GM21825 (cell line): ENCODE measurements at regions not wholly inside any gene's neighbourhood (a gene's known extent, or its start where the extent isn't known, plus 50 kb on each side); places are given as distances from the start of the nearest gene placed in this dataset.
"Not testable (repeated sequence)": the region's sequence is repeated elsewhere in the genome, so short reads cannot be mapped to it uniquely, and the experiment has no call there.

Source experiments
- ATAC-seq: cut with Tn5 transposase; IDR thresholded peaks from one replicate; pipeline ENCODE4 v1.9.1; 2021; ENCODE audit warnings: mild to moderate bottlenecking, moderate library complexity; ENCODE audit not compliant: unreplicated experiment

DNA sequence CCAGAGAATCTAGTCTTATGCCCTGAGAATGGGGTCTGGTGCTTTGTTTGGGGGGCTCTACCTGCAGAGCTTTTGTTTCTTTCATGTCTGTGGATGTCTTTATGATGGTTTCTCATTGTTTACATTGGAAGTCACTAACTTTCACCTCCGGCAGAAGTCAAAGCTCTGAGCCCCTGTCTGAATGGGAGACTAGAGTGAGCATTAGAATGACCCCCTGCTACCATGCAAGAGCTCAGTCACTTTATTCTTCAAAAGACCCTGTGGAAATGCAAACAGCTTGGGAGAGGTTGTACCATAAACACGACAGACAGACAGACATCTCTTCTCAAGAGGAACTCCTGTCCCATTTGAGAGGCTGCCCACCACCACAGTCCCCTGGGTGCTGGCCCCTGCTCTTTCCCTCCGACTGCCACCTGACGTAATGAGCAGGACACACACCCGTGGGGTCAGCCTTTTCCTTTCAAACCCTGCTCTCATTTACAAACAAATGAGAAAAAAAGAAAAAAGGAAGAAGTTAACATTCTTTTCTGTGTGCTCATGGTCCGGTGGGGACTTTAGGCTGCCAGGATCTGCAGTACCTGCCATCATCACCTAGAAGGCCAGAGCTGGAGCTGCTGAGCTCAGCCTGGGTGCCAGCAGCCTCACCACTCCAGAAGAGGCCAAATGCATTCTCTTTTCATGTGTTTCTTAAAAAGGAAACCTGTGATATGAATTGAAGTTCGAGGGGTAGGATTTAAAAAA, 91.6 kb downstream of the FZD1 start:
- no peak for ATAC-seq

DNA sequence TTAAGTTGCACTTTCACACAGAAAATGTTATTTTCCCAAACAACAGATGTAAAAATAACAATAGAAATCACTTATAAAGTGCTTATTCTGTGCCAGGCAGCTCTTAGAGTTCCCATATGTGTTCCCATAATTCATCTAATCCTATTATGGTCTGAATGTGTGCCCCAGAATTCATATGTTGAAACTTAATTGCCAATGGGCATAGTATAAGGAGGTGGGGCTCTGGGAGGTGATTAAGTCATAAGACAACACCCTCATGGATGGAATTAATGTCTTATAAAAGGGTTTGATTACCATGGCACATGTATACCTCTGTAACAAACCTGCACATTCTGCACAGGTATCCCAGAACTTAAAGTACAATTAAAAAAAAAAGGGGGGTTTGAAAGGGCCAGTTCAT, 92.7 kb downstream of the FZD1 start:
- no peak for ATAC-seq

GRCh38 chr7:91357379-91357778, 93.1 kb downstream of the FZD1 start:
- no peak for ATAC-seq

- no peak for ATAC-seq
Observed at GRCh38 chr7:91357901-91358300, 93.7 kb downstream of the FZD1 start.

DNA sequence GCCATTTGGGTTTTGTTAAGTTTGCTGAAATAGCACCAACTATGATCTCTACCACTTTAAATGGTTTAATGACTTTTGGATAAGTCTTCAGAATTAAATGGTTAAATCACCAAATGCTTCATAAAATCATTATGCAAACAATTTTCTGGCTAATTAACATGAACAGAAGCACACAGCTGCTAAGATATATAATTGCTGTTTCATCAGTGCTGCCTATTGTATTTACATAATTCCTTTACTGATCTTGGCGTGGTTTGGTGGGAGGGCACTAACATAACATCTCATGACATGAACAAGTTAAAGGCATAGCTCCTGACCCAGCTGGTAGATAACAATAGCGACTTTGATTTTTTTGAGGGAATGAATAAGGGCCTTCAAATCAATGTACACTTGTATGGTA, 94.1 kb downstream of the FZD1 start:
- no peak for ATAC-seq

- not testable (repeated sequence) for ATAC-seq
Observed at GRCh38 chr7:91365097-91365496, 100.9 kb downstream of the FZD1 start.

GRCh38 chr7:91366091-91366490, 101.9 kb downstream of the FZD1 start:
- no peak for ATAC-seq

DNA sequence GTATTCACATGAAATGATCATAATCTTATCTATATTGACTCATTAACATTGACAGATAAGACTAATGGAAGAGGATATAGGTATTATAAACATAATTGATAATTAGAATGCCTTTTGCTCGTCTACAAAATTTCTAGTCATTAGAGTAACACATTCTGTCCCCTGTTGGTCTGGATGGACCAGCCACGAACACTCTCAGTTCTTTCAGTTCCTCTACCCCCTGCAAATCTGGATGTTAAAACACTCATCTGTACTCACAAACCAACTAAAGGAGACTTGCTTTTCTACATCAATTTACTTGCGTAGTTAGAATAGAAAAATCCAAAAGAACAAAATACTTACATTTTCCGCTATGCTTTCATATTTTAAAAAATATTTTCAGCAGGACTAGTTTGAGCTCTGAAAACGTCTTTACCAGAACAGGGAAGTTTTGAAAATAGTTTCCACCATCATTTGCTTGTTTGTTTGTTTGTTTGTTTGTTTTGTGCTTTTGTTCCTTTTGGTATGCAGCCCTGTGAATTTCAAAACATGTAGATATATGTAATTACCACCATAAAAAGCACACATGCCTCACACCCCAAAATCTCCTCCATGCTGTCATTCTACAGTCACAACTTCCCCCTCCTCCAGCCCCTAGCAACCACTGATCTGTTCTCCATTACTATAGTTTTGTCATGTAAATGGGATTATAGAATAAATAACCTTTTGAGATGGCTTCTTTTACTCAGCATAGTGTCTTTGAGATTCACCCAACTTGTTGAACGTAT, 103.8 kb downstream of the FZD1 start:
- no peak for ATAC-seq

DNA sequence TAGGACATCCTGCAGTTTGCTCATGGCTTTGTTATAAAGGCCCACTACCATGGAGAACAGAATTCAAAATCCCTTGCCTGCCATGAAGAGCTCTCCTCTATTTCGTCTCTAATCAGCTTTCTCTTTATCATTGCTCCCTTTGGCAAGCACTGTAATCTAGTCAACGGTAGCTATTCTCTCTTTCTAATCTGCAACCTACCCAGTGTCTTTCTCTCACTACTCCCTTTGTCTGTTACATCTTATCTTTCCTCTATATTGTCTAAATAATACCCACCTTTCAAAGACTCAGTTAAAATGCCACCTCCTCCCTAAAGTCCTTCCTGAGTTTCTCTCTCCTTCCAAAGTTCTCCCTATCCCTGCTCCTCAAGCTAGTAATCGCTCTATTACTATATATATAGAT, 108.1 kb downstream of the FZD1 start:
- no peak for ATAC-seq

DNA sequence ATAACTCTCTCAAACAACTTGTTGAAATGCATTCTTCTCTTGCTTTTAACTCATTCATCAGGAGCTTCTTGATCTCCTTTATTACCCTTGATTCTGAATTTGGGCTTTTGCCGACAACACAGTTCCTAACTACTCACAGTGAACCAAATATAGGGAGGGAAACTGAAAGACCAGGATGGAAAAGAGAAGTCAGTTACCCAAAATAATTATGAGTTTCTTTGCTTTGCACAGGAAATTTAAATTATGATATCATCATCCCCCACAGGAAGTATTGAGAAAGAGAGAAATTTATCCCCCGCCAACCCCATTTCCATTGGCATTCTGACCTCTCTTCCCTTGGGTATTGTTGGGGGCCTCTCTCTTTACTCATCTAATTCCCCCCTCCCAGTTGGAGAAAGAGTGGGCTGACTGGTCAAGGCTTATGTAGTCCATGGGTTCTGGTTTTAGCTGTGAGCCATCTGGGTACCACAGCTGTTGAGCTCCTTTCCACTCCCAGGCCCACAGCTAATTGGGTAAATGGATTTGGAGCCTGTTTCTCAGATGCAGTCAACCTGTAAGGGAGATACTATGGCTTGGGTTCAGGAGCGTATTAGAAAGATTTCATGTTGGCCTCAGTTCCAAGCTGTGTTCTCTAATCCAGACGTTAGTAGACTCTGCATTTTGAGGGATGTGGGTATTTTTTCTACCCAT, 109.0 kb downstream of the FZD1 start:
- no peak for ATAC-seq

DNA sequence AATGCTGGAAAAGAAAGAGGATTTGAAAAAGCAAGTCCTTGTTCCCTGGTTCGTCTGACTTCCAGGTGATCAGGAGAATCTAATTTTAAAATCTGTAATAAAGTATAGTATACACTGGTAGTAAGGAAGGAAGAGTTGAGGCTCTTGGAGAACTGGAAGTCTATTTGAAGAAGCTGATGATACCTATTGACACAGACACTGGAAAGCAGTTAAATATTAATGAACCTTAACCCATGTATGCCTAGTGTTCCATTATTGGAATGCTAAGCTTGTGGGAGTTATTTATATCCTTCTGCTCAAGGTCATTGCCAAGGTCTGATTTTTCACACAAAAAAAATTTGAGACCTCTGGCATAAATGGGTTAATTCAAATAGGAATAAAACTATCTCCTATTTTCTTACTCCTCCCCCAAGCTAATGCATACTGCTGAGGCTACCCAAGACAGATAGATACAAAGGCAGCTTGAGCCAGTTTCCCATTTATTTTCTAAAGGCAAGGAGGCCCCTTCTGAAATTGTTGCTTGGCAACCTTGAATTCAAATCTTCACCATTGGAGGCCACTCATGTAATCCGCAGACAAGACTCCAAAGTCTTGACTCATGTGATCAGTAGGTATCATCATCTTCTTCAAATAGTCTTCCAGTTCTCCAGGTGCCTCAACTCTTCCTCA, 110.2 kb downstream of the FZD1 start:
- no peak for ATAC-seq

- no peak for ATAC-seq
Observed at GRCh38 chr7:91375378-91375777, 111.1 kb downstream of the FZD1 start.

GRCh38 chr7:91378131-91378530, 113.9 kb downstream of the FZD1 start:
- ATAC-seq: no peak

GRCh38 chr7:91379236-91379635, 115.0 kb downstream of the FZD1 start:
- ATAC-seq: no peak

DNA sequence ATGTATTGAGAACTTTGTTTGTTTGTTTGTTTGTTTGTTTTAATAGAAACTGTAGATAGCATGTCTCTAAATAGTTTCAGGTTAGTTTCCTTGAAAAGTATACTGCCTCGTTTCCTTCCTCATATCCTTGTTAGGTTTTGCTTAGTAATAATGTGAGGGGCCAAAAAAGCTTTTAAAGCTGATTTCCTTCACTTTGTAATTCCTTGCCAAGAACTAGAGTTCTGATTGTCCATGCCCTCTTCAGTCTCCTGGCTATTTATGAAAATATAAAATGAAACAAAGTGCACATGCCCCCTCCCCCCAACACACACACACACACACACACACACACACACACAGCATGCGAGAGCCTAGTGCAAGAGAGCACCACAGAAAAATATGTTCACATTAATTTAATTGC, 115.8 kb downstream of the FZD1 start:
- ATAC-seq: no peak

DNA sequence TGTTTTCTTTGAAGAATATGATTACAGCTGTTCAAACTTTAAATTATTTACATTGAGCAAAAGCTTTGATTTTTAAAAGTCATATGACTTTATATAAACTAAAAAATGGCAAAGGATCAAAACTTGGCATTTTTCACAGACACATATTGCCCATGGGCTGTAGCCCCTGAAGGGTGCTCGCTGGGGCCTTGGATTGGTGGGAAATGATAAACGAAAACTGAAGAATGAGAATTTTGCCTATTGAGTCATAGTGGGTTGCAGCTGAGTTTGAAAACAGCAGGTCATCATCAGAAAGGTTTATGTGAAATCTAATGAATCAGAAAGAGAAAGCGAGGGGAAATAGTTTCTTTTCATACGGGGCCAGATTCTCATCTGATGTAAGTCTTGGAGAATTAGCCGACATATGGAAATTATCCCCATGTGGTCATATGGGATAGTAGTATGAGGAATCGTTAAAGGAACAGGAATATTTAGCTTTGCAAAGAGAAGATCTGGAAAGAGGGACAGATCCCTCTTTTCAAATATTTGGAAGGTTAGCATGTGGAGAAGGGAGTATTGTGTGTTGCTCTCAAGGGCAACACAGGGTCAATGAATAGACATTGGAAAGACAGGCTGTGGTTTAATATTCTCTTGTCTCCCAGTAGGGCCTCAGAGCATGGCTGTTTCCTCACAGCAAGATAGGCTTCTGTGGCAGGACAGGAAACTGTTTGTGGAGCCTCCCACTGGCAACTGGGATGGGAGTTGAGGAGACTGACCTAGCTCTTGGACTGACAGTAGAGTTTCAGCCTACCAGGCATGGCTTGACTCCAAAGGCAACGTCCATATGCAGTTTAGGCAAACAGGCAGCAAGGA, 119.0 kb downstream of the FZD1 start:
- ATAC-seq: no peak

GRCh38 chr7:91383905-91384274, 119.7 kb downstream of the FZD1 start:
- no peak for ATAC-seq

GRCh38 chr7:91394757-91395156, 130.5 kb downstream of the FZD1 start:
- not testable (repeated sequence) for ATAC-seq

DNA sequence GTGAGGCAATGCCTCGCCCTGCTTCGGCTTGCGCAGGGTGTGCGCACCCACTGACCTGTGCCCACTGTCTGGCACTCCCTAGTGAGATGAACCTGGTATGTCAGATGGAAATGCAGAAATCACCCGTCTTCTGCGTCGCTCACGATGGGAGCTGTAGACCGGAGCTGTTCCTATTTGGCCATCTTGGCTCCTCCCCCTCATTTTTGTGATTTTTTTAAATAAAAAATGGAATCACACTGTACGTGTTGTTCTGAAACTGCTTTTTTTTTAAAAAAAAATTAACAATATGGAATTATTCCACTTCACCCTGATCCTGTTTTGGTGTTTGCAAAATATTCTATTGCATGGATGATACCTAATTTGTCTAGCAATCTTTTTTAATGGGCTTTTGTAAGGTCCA, 131.1 kb downstream of the FZD1 start:
- not testable (repeated sequence) for ATAC-seq

- ATAC-seq: no peak
Observed at GRCh38 chr7:91397096-91397495, 132.9 kb downstream of the FZD1 start.
